ENCODE measurements at regions not wholly inside any gene's neighbourhood (a gene's known extent, or its start where the extent isn't known, plus 50 kb on each side); places are given as distances from the start of the nearest gene placed in this dataset.

DNA sequence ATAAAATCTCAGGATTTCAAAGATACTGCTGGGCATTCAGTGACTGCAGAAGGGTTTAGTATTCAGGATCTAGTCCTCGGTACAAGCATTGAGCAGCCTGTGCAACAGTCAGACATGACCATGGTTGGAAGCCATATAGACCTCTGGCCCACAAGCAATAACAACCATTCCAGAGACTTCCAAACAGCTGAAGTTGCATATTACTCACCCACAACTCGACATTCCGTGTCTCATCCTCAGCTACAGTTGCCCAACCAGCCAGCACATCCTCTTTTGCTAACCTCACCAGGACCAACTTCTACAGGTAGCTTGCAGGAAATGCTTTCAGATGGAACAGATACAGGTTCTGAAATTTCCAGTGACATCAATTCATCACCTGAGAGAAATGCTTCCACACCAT is 156.8 kb downstream of the C11orf91 start:
- in situ Hi-C loops (cut with MboI; ENCODE audit: low pct_unique_long_range_greater_than_20kb in 2 of 9, low sequenced_read_pairs in 9 of 9, unreplicated experiment in 9 of 9): no loop called here
- Histone ChIP-seq H3K4me1 (replicated peaks in 1 of 2) (no peaks in the 10 kb centered on the region), H3K27ac (no peak overlapping the region), H3K4me3 (no peak overlapping the region)
- WGBS, 10 experiments: 38 to 100% (median 82%) methylated on average over 1 to 3 of the region's 3 CpGs; no CpG with 5 or more reads in 2 of the 10 experiments
- no peak for ATAC-seq (replicated peaks in 6 of 8)

DNA sequence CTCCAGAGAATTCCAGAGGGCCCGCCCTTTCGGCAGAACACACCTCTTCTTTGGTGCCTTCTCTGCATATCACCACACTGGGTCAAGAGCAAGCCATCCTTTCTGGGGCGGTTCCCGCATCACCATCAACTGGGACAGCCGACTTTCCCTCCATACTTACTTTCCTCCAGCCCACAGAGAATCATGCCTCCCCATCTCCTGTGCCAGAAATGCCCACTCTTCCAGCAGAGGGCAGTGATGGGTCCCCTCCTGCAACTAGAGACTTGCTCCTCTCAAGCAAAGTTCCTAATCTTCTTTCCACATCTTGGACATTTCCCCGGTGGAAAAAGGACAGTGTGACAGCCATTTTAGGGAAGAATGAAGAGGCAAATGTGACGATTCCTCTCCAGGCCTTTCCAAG is 157.7 kb downstream of the C11orf91 start:
- H3K4me1 ChIP-seq (replicated peaks in 1 of 2): no peaks in the 10 kb centered on the region
- in situ Hi-C loops (cut with MboI; ENCODE audit: low pct_unique_long_range_greater_than_20kb in 2 of 9, low sequenced_read_pairs in 9 of 9, unreplicated experiment in 9 of 9): no loop called here
- H3K27ac ChIP-seq: no peak overlapping the region
- 0 to 83% (median 64%) methylated on average over 1 to 6 of the region's 7 CpGs; no CpG with 5 or more reads in 6 of the 10 experiments for WGBS, 10 experiments
- H3K4me3 ChIP-seq: no peak overlapping the region
- peak in 3 of 8 experiments; percentile 59 to 74 (median 60) for ATAC-seq (replicated peaks in 6 of 8)

DNA sequence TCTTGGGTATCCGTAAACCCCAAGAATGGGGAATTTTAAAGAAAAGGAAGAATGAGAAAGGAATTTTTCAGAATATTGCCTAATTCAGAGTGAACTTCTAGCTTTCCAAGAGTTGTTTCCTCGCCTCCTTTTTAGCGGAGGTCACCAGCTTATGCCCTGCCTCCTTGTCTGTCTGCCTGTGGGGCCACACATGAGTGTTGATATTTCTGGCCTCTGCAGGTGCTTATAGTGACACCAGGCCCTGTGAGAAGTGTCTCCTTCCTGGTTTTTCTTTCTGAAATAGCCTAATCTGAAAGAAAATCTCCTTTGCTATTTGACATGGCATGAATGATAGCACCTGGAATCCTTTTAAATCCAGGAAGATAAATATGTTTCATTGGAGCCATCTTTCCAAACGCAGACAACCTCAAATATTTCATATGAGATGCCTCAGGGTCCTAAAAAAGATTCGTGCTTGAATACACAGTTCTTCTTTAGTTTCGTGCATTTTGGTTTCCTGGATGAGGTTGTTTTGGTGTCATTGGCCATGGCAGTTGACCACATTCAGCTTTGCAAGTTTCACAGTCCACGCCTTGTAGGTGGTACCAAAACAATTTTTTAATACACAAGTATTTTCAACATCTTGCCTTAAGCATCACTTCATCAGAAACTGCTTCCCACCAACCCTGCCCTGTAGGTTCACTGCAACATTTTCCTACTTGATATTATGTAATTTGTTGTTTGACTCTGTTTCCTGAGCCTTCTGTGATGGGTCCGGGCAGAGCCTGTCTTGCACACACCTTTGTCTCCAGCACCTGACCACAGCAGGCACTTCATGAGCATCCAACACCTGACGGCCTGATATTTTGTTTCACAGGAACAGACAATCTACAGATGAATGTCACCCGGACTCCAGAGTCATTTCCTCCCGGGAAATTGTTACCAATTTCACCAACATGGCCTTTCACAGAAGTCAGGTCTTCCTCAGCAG is 159.4 kb downstream of the C11orf91 start:
- Histone ChIP-seq H3K27ac (no peak overlapping the region), H3K4me3 (no peak overlapping the region), H3K4me1 (replicated peaks in 1 of 2) (no peaks in the 10 kb centered on the region)
- 66 to 100% (median 75%) methylated on average over 2 to 11 of the region's 11 CpGs for WGBS, 10 experiments
- ATAC-seq (replicated peaks in 6 of 8): no peak
- in situ Hi-C loops (cut with MboI; ENCODE audit: low pct_unique_long_range_greater_than_20kb in 2 of 9, low sequenced_read_pairs in 9 of 9, unreplicated experiment in 9 of 9): no loop called here

- Histone ChIP-seq H3K27ac (no peak overlapping the region), H3K4me3 (no peak overlapping the region), H3K4me1 (replicated peaks in 1 of 2) (no peaks in the 10 kb centered on the region)
- peak in 3 of 8 experiments; percentile 46 to 93 (median 49) for ATAC-seq (replicated peaks in 6 of 8)
- in situ Hi-C loops (cut with MboI; ENCODE audit: low pct_unique_long_range_greater_than_20kb in 2 of 9, low sequenced_read_pairs in 9 of 9, unreplicated experiment in 9 of 9): no loop called here
Measured at GRCh38 chr11:33540427-33540826, 160.2 kb downstream of the C11orf91 start.

DNA sequence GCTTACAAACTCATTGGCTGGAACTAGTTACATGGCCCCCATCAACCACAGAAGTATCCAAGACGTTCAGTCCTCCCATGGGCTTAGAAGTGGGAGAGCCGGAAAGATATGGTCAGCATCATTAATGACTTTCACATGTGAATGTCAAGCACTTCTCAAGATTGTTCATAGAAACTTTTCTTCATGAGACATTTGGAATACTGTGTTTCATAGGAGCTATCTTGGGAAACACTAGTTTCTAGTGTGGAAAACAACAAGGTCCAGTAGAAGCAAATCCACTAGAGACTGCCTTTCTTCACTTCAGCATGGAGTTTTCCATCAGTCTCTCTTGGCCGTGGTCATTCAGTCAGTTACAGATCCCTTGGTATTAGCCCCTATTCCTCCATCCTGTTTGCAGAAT is 160.9 kb downstream of the C11orf91 start:
- H3K27ac ChIP-seq: no peak overlapping the region
- H3K4me1 ChIP-seq (replicated peaks in 1 of 2): no peaks in the 10 kb centered on the region
- H3K4me3 ChIP-seq: no peak overlapping the region
- in situ Hi-C loops (cut with MboI; ENCODE audit: low pct_unique_long_range_greater_than_20kb in 2 of 9, low sequenced_read_pairs in 9 of 9, unreplicated experiment in 9 of 9): no loop called here
- no peak for ATAC-seq (replicated peaks in 6 of 8)
- WGBS, 10 experiments: 0 to 96% (median 50%) methylated on average over 1 to 3 of the region's 3 CpGs; no CpG with 5 or more reads in 2 of the 10 experiments

GRCh38 chr11:33538726-33539125 is 161.9 kb downstream of the C11orf91 start:
- 73 to 100% (median 96%) methylated on average over 1 to 2 of the region's 2 CpGs; no CpG with 5 or more reads in 1 of the 10 experiments for WGBS, 10 experiments
- ATAC-seq (replicated peaks in 6 of 8): no peak
- Histone ChIP-seq H3K27ac (no peak overlapping the region), H3K4me1 (replicated peaks in 1 of 2) (peaks cover 0 to 4% of the 10 kb centered on the region in 2 donors), H3K4me3 (no peak overlapping the region)
- in situ Hi-C loops (cut with MboI; ENCODE audit: low pct_unique_long_range_greater_than_20kb in 2 of 9, low sequenced_read_pairs in 9 of 9, unreplicated experiment in 9 of 9): no loop called here

- no peak for ATAC-seq (replicated peaks in 6 of 8)
- in situ Hi-C loops (cut with MboI; ENCODE audit: low pct_unique_long_range_greater_than_20kb in 2 of 9, low sequenced_read_pairs in 9 of 9, unreplicated experiment in 9 of 9): no loop called here
- Histone ChIP-seq H3K4me3 (no peak overlapping the region), H3K27ac (no peak overlapping the region), H3K4me1 (replicated peaks in 1 of 2) (peaks cover 4 to 17% of the 10 kb centered on the region in 2 donors)
- WGBS, 10 experiments: 40 to 100% (median 68%) methylated on average over 1 to 4 of the region's 4 CpGs; no CpG with 5 or more reads in 4 of the 10 experiments
Measured at GRCh38 chr11:33536178-33536577, 164.4 kb downstream of the C11orf91 start.

DNA sequence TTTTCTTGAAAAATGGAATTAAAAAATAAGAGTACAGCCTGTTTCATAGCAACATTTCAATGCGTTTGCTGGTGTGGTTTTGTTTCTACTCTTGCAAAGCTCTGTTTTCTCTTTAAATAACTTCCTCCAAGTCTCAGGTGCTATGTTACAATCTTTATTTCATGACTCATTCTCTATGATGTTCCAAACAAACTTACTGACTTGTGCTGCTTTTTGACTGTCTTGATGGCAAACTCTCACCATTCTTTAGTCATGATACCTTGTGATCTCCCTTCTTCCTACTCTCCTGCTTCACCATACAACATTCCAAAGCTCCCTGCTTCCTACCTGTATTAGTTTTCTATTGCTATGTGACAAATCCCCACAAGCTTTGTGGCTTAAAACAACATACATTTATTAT is 166.1 kb downstream of the C11orf91 start:
- Histone ChIP-seq H3K4me1 (replicated peaks in 1 of 2) (peaks cover 4 to 17% of the 10 kb centered on the region in 2 donors), H3K4me3 (no peak overlapping the region), H3K27ac (no peak overlapping the region)
- ATAC-seq (replicated peaks in 6 of 8): no peak
- in situ Hi-C loops (cut with MboI; ENCODE audit: low pct_unique_long_range_greater_than_20kb in 2 of 9, low sequenced_read_pairs in 9 of 9, unreplicated experiment in 9 of 9): no loop called here
- 83 to 100% (median 96%) methylated on average over 1 of the region's 1 CpG; no CpG with 5 or more reads in 2 of the 10 experiments for WGBS, 10 experiments

- Histone ChIP-seq H3K4me1 (replicated peaks in 1 of 2) (peaks cover 4 to 17% of the 10 kb centered on the region in 2 donors), H3K4me3 (no peak overlapping the region), H3K27ac (no peak overlapping the region)
- peak; percentile 22 to 83 (median 48) for ATAC-seq (replicated peaks in 6 of 8)
- in situ Hi-C loops (cut with MboI; ENCODE audit: low pct_unique_long_range_greater_than_20kb in 2 of 9, low sequenced_read_pairs in 9 of 9, unreplicated experiment in 9 of 9): no loop called here
- 13 to 81% (median 73%) methylated on average over 2 to 5 of the region's 5 CpGs; no CpG with 5 or more reads in 1 of the 10 experiments for WGBS, 10 experiments
Measured at GRCh38 chr11:33533386-33534052, 167.1 kb downstream of the C11orf91 start.

GRCh38 chr11:33532720-33533385 is 167.8 kb downstream of the C11orf91 start:
- H3K4me3 ChIP-seq: no peak overlapping the region
- H3K4me1 ChIP-seq (replicated peaks in 1 of 2): peaks cover 4 to 17% of the 10 kb centered on the region in 2 donors
- in situ Hi-C loops (cut with MboI; ENCODE audit: low pct_unique_long_range_greater_than_20kb in 2 of 9, low sequenced_read_pairs in 9 of 9, unreplicated experiment in 9 of 9): no loop called here
- ATAC-seq (replicated peaks in 6 of 8): peak in 6 of 8 experiments; percentile 65 to 84 (median 82)
- H3K27ac ChIP-seq: peak overlapping the region in 1 of 2 donors; percentile 31
- WGBS, 10 experiments: 22 to 79% (median 63%) methylated on average over 1 to 6 of the region's 6 CpGs; no CpG with 5 or more reads in 1 of the 10 experiments

DNA sequence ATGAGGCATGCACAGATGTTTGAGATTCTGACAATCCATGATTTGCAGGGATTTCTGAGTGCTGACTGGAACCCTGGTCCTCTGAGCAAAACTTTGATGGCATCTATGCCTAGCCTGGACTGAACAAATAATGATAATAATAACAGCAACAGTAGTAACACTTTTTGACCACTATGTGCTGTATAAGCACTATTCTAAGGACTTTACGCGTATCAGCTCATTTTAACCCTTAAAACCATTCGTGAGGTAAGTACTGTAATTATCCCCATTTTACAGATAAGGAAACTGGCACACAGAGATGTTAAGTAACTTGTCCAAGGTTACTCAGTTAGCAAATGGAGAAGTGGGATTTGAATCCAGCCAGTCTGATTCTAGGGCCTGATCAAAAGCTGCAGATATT is 168.4 kb downstream of the C11orf91 start:
- H3K4me1 ChIP-seq (replicated peaks in 1 of 2): peaks cover 4 to 17% of the 10 kb centered on the region in 2 donors
- in situ Hi-C loops (cut with MboI; ENCODE audit: low pct_unique_long_range_greater_than_20kb in 2 of 9, low sequenced_read_pairs in 9 of 9, unreplicated experiment in 9 of 9): no loop called here
- no peak for ATAC-seq (replicated peaks in 6 of 8)
- peak overlapping the region in 1 of 2 donors; percentile 31 for H3K27ac ChIP-seq
- no peak overlapping the region for H3K4me3 ChIP-seq
- WGBS, 10 experiments: 86 to 100% (median 97%) methylated on average over 2 to 3 of the region's 3 CpGs; no CpG with 5 or more reads in 3 of the 10 experiments

DNA sequence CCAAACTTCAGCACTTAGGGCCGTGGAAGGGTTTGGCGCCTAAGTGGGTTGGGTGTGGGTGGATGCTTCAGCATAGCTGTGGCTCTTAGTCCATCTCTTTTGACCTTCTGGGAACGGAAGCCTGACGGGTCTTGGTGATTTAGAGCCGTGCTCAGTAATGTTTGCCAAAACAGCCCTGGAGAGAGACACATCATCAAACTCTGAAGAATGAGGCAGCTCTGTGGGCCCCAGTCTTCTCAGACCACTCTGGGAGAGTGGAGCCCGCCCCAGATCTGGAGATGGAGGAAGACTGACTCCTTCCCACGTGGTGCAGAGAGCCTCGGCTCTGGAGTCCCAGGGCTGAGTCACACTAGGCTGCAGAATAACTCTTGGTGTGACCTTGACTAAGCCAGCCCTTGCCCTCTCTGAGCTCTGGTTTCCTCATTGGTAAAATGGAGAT is 168.9 kb downstream of the C11orf91 start:
- peak in 3 of 8 experiments; percentile 41 to 86 (median 79) for ATAC-seq (replicated peaks in 6 of 8)
- in situ Hi-C loops (cut with MboI; ENCODE audit: low pct_unique_long_range_greater_than_20kb in 2 of 9, low sequenced_read_pairs in 9 of 9, unreplicated experiment in 9 of 9): no loop called here

More for the DNA sequence above, 168.9 kb downstream of the C11orf91 start:
- no peak overlapping the region for H3K4me3 ChIP-seq
- WGBS, 10 experiments: 14 to 100% (median 67%) methylated on average over 1 to 5 of the region's 8 CpGs; no CpG with 5 or more reads in 4 of the 10 experiments
- no peak overlapping the region for H3K27ac ChIP-seq
- peaks cover 4 to 17% of the 10 kb centered on the region in 2 donors for H3K4me1 ChIP-seq (replicated peaks in 1 of 2)
